DND-41 (cell line): ENCODE measurements at regions not wholly inside any gene's neighbourhood (a gene's known extent, or its start where the extent isn't known, plus 50 kb on each side); places are given as distances from the start of the nearest gene placed in this dataset.
A peak's percentile ranks its signal among the peaks of the same experiment; 100 is the strongest.

Experiments
- ATAC-seq: fragments of 200-7000 bp; cut with Tn5 transposase; 3 replicates; pipeline ENCODE4 v1.9.1; 2021; ENCODE audit warnings: low read depth; ENCODE audit not compliant: insufficient read depth
- DNase-seq: peaks from one replicate; pipeline ENCODE4 v3.0.0-alpha.2; 2020
- H2AFZ ChIP-seq: 2 replicates; pipeline ENCODE4 v1.6.0; 2012; ENCODE audit warnings: low read depth, low read length
- H3K27ac ChIP-seq: 2 replicates; pipeline ENCODE4 v1.5.1; 2012; ENCODE audit warnings: low read length, inconsistent platforms
- H3K27me3 ChIP-seq: fragments of 200-600 bp; sonication (generic); 2 replicates; pipeline ENCODE4 v1.6.0; 2012; ENCODE audit warnings: low read length, mild to moderate bottlenecking, inconsistent platforms; ENCODE audit not compliant: insufficient read depth, poor library complexity
- H3K36me3 ChIP-seq: 2 replicates; pipeline ENCODE4 v1.5.1; 2012; ENCODE audit warnings: low read length, inconsistent platforms; ENCODE audit not compliant: insufficient read depth
- H3K4me1 ChIP-seq: 2 replicates; pipeline ENCODE4 v1.5.1; 2012; ENCODE audit warnings: mild to moderate bottlenecking, low read length; ENCODE audit not compliant: insufficient read depth
- H3K4me2 ChIP-seq: 2 replicates; pipeline ENCODE4 v1.6.0; 2012; ENCODE audit warnings: mild to moderate bottlenecking, moderate library complexity, low read length, inconsistent platforms; ENCODE audit not compliant: insufficient read depth
- H3K4me3 ChIP-seq, 2 experiments: fragments of 200-600 bp in 1 of 2; shearing (Covaris generic) in 1 of 2; 2 replicates each; pipeline ENCODE4 v1.5.1; 2012 to 2016; ENCODE audit warnings: inconsistent platforms in 2 of 2, low read length in 2 of 2, mild to moderate bottlenecking in 2 of 2, low read depth in 1 of 2, moderate library complexity in 1 of 2
- H3K79me2 ChIP-seq: 2 replicates; pipeline ENCODE4 v1.6.0; 2012; ENCODE audit warnings: low read length, inconsistent platforms; ENCODE audit not compliant: insufficient read depth
- H3K9ac ChIP-seq: 2 replicates; pipeline ENCODE4 v1.6.0; 2012; ENCODE audit warnings: low read depth, mild to moderate bottlenecking, inconsistent platforms, low read length, moderate library complexity
- H3K9me3 ChIP-seq: 2 replicates; pipeline ENCODE4 v1.5.1; 2012; ENCODE audit warnings: low read length, moderate library complexity, mild to moderate bottlenecking, inconsistent platforms; ENCODE audit not compliant: insufficient read depth, severe bottlenecking
- H4K20me1 ChIP-seq: 2 replicates; pipeline ENCODE4 v1.6.0; 2012; ENCODE audit warnings: low read length; ENCODE audit not compliant: insufficient read depth
- EZH2 ChIP-seq: IDR thresholded peaks from 3 replicates; pipeline ENCODE4 v1.6.1; 2012; ENCODE audit warnings: borderline replicate concordance, low read depth, mild to moderate bottlenecking, moderate library complexity, low read length, inconsistent platforms; ENCODE audit not compliant: severe bottlenecking
- TF ChIP-seq, protein P1 (sequence below): IDR thresholded peaks from 2 replicates; pipeline ENCODE4 v1.5.1; 2012; ENCODE audit warnings: borderline replicate concordance, low read length, moderate library complexity, mild to moderate bottlenecking; ENCODE audit not compliant: poor library complexity, severe bottlenecking; ENCODE audit errors: extremely low read depth

DNA sequence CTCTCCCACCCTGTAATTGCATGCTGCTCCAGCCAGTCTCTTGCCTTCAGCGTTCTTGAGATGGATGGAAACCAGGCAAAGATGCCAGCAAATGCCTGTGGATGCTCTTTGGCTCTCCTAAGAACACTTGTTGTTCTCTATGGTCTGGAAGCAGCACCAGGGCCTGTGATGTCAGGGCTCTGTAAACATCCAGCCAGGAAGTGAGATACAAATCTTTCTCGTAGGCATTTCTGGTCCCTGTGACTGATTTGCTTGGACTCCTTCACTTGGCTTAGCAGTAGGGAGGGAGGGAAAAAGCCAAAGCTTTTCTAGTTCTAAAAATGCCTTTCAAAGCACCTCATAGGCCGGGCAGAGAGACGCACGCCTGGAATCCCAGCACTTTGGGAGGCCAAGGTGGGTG lies 201.3 kb downstream of the REEP3 start:
- no peak overlapping the region for H2AFZ ChIP-seq
- H4K20me1 ChIP-seq, result no peaks in the 10 kb centered on the region
- TF ChIP-seq EZH2, result no peak
- TF ChIP-seq, protein P1, sequence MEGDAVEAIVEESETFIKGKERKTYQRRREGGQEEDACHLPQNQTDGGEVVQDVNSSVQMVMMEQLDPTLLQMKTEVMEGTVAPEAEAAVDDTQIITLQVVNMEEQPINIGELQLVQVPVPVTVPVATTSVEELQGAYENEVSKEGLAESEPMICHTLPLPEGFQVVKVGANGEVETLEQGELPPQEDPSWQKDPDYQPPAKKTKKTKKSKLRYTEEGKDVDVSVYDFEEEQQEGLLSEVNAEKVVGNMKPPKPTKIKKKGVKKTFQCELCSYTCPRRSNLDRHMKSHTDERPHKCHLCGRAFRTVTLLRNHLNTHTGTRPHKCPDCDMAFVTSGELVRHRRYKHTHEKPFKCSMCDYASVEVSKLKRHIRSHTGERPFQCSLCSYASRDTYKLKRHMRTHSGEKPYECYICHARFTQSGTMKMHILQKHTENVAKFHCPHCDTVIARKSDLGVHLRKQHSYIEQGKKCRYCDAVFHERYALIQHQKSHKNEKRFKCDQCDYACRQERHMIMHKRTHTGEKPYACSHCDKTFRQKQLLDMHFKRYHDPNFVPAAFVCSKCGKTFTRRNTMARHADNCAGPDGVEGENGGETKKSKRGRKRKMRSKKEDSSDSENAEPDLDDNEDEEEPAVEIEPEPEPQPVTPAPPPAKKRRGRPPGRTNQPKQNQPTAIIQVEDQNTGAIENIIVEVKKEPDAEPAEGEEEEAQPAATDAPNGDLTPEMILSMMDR, result no peak
- DNase-seq, result no peak
- no peak for ATAC-seq
- H3K79me2 ChIP-seq, result no peaks in the 10 kb centered on the region
- H3K36me3 ChIP-seq, result no peaks in the 10 kb centered on the region
- no peak overlapping the region for H3K9ac ChIP-seq
- H3K9me3 ChIP-seq, result no peaks in the 10 kb centered on the region
- peaks cover 29% of the 10 kb centered on the region for H3K27me3 ChIP-seq
- H3K27ac ChIP-seq, result no peak overlapping the region
- H3K4me1 ChIP-seq, result no peaks in the 10 kb centered on the region
- H3K4me3 ChIP-seq, result no peak overlapping the region
- no peak overlapping the region for H3K4me2 ChIP-seq

DNA sequence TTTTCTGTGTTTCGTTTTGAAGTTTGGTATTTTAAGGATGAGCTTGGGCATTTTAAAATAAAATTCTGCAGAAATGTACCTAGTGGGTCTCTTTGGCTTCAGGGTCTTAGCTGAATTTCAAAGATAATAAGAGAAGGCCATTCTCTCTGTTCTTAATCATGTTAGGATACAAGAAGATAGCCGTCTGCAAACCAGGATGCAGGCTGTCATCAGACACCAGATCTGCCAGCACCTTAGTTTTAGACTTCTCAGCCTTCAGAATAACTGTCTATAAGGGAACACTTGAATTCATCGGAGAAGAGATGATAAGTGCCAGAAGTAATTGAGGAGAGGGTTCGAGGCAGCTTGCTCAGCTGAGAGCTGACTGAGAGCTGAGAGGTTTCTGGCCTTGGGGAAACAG lies 202.1 kb downstream of the REEP3 start:
- Histone ChIP-seq H3K4me1 (no peaks in the 10 kb centered on the region), H3K4me2 (no peak overlapping the region), H4K20me1 (no peaks in the 10 kb centered on the region), H3K79me2 (no peaks in the 10 kb centered on the region), H2AFZ (no peak overlapping the region), H3K27me3 (peaks cover 29% of the 10 kb centered on the region), H3K36me3 (no peaks in the 10 kb centered on the region), H3K27ac (no peak overlapping the region), H3K9ac (no peak overlapping the region), H3K9me3 (no peaks in the 10 kb centered on the region), H3K4me3 (no peak overlapping the region)
- DNase-seq, result no peak
- TF ChIP-seq, protein P1, result no peak
- no peak for TF ChIP-seq EZH2
- no peak for ATAC-seq

DNA sequence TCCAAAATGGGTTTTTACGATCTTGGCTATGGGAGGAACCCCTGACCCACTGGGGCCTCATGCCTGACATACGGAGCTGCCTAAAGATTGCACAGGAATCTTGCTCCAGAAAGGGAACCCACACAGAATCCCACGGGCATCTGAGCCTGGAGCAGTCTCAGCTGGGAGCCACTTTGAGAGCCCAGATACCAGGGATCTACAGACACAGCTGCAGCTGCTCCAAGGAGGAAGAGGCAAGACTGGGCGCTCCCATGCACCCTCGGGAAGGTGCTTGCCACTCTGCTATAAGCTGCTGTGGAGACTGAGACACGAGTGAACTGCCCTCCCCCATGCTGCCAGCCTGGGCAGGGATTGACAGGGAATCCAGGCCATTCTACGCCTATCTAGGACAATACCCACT lies 202.5 kb downstream of the REEP3 start:
- no peak for DNase-seq
- no peak for ATAC-seq
- Histone ChIP-seq H3K79me2 (no peaks in the 10 kb centered on the region), H2AFZ (no peak overlapping the region), H3K4me1 (no peaks in the 10 kb centered on the region), H3K4me3 (no peak overlapping the region), H3K27me3 (peaks cover 29% of the 10 kb centered on the region), H3K9ac (no peak overlapping the region), H3K27ac (no peak overlapping the region), H3K4me2 (no peak overlapping the region), H4K20me1 (no peaks in the 10 kb centered on the region), H3K36me3 (no peaks in the 10 kb centered on the region), H3K9me3 (no peaks in the 10 kb centered on the region)
- TF ChIP-seq, protein P1, result no peak
- no peak for TF ChIP-seq EZH2

- no peak overlapping the region for H3K4me2 ChIP-seq
- no peak overlapping the region for H2AFZ ChIP-seq
- ATAC-seq (no peak), DNase-seq (no peak)
- no peaks in the 10 kb centered on the region for H4K20me1 ChIP-seq
- H3K4me1 ChIP-seq, result no peaks in the 10 kb centered on the region
- H3K9ac ChIP-seq, result no peak overlapping the region
- no peak overlapping the region for H3K4me3 ChIP-seq
- no peaks in the 10 kb centered on the region for H3K79me2 ChIP-seq
- H3K27ac ChIP-seq, result no peak overlapping the region
- no peaks in the 10 kb centered on the region for H3K36me3 ChIP-seq
- TF ChIP-seq EZH2, result no peak
- TF ChIP-seq, protein P1, result peak; percentile 6
- peaks cover 25% of the 10 kb centered on the region for H3K27me3 ChIP-seq
- no peaks in the 10 kb centered on the region for H3K9me3 ChIP-seq
Observed at GRCh38 chr10:63724922-63725321, 203.7 kb downstream of the REEP3 start.
